CD4-positive, alpha-beta memory T cell (primary cell): ENCODE measurements at regions not wholly inside any gene's neighbourhood (a gene's known extent, or its start where the extent isn't known, plus 50 kb on each side); places are given as distances from the start of the nearest gene placed in this dataset.

Experiments used
- CTCF ChIA-PET: fragments of 350-600 bp; sonication (Branson Sonifier 250); formaldehyde crosslinking; loops from one replicate; lab custom pipeline; 2021; ENCODE audit warnings: inconsistent platforms; ENCODE audit not compliant: partially characterized antibody; lab: Charles Lee
- POLR2A ChIA-PET: fragments of 350-600 bp; sonication (Branson Sonifier 250); formaldehyde crosslinking; loops from one replicate; lab custom pipeline; 2021; ENCODE audit not compliant: partially characterized antibody; lab: Charles Lee
- DNase-seq, 5 donors: peaks; one replicate each; pipeline versions ENCODE4 v3.0.0 to v3.0.0-alpha.2; 2020 to 2022; ENCODE audit warnings: mixed read lengths in 1 of 5
- H3K27ac ChIP-seq: one replicate; pipeline ENCODE4 v1.7.0; 2013; ENCODE audit warnings: low read depth, low read length
- H3K27me3 ChIP-seq: 2 replicates; pipeline ENCODE4 v1.7.0; 2013; ENCODE audit warnings: mild to moderate bottlenecking, low read length, moderate library complexity; ENCODE audit not compliant: insufficient read depth
- H3K36me3 ChIP-seq: 2 replicates; pipeline ENCODE4 v1.7.0; 2013; ENCODE audit warnings: mild to moderate bottlenecking, low read length, moderate library complexity; ENCODE audit not compliant: insufficient read depth
- H3K4me1 ChIP-seq: 2 replicates; pipeline ENCODE4 v1.7.0; 2013; ENCODE audit warnings: mild to moderate bottlenecking, low read length, moderate library complexity; ENCODE audit not compliant: insufficient read depth
- H3K4me3 ChIP-seq, 2 donors: one replicate each; pipeline ENCODE4 v1.7.0; 2013; ENCODE audit warnings: low read length in 2 of 2, mild to moderate bottlenecking in 1 of 2
- H3K9me3 ChIP-seq, 2 donors: one replicate each; pipeline ENCODE4 v1.7.0; 2013; ENCODE audit warnings: low read length in 2 of 2, control low read depth in 1 of 2; ENCODE audit not compliant: control insufficient read depth in 1 of 2
- H3K27ac Mint-ChIP-seq, 7 donors: one replicate each; pipeline ENCODE4 v1.8.0; 2020 to 2021; ENCODE audit warnings: mixed read lengths in 7 of 7, mild to moderate bottlenecking in 6 of 7, inconsistent platforms in 3 of 7, moderate library complexity in 3 of 7
- H3K27me3 Mint-ChIP-seq, 2 donors: one replicate each; pipeline ENCODE4 v1.8.0; 2020 to 2021; ENCODE audit warnings: mixed read lengths in 2 of 2
- H3K36me3 Mint-ChIP-seq, 2 donors: one replicate each; pipeline ENCODE4 v1.8.0; 2020 to 2021; ENCODE audit warnings: mixed read lengths in 2 of 2, inconsistent platforms in 1 of 2, mild to moderate bottlenecking in 1 of 2
- H3K4me1 Mint-ChIP-seq, 4 donors: one replicate each; pipeline ENCODE4 v1.8.0; 2020 to 2021; ENCODE audit warnings: mixed read lengths in 4 of 4, mild to moderate bottlenecking in 1 of 4
- H3K4me3 Mint-ChIP-seq, 8 donors: one replicate each; pipeline ENCODE4 v1.8.0; 2020 to 2021; ENCODE audit warnings: mixed read lengths in 8 of 8, mild to moderate bottlenecking in 7 of 8, moderate library complexity in 6 of 8, inconsistent platforms in 3 of 8
- H3K9me3 Mint-ChIP-seq, 8 donors: one replicate each; pipeline ENCODE4 v1.8.0; 2020 to 2021; ENCODE audit warnings: mixed read lengths in 8 of 8, mild to moderate bottlenecking in 5 of 8, inconsistent platforms in 3 of 8, moderate library complexity in 1 of 8
- intact Hi-C: fragments of 100-400 bp; cut with micrococcal nuclease; formaldehyde crosslinking; loops from one replicate; pipeline ENCODE4 v1.15.1; 2023

- ChIA-PET CTCF (interaction anchor here (1.0 to 3.1 kb wide), 5 partner anchors 8 to 179 kb away, joined by 3 to 20 read pairs (median 14); no protein-coding TSS in a partner anchor), POLR2A (no interaction called here)
- no peak for DNase-seq
- no peak overlapping the region for H3K27ac ChIP-seq
- no peaks in the 10 kb centered on the region for H3K36me3 ChIP-seq
- Mint-ChIP-seq H3K4me3 (no peak overlapping the region), H3K9me3 (peaks cover 0 to 12% (median 5%) of the 10 kb centered on the region in 8 donors), H3K27me3 (peaks cover 0 to 2% of the 10 kb centered on the region in 2 donors), H3K27ac (no peak overlapping the region), H3K36me3 (no peaks in the 10 kb centered on the region), H3K4me1 (no peaks in the 10 kb centered on the region)
- no peaks in the 10 kb centered on the region for H3K4me1 ChIP-seq
- no peak overlapping the region for H3K4me3 ChIP-seq
- intact Hi-C loops = loop anchor here (5.0 kb wide), 1 partner anchor 179 kb away; no protein-coding TSS in a partner anchor
- no peaks in the 10 kb centered on the region for H3K27me3 ChIP-seq
- H3K9me3 ChIP-seq = no peaks in the 10 kb centered on the region
These were observed 263.7 kb upstream of the LMCD1 start for GRCh38 chr3:8237893-8238292.

DNA sequence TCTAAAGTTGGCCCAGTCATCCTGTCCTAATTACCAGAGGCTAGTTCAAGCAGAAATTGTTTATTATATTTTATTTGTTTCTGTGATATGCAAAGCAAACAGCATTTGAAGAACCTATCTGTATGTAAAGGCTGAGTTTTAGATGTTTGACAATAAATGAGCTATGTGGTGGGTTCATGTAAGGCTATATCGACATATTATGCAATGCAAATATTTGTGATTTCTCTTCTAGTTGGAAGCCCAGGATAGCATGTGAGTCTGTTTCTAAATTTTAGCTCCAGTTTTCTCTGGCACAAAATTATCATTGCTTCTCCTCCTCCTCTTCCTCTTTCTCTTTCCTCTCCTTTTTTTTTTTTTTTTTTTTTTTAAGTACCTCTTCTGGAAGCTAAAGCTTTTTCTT lies 263.2 kb upstream of the LMCD1 start:
- Histone ChIP-seq H3K27ac (no peak overlapping the region), H3K4me3 (no peak overlapping the region), H3K9me3 (no peaks in the 10 kb centered on the region), H3K36me3 (no peaks in the 10 kb centered on the region), H3K4me1 (no peaks in the 10 kb centered on the region), H3K27me3 (no peaks in the 10 kb centered on the region)
- no peak overlapping the region for H3K4me3 Mint-ChIP-seq
- DNase-seq = no peak
- intact Hi-C loops = loop anchor here (5.0 kb wide), 1 partner anchor 179 kb away; no protein-coding TSS in a partner anchor
- H3K9me3 Mint-ChIP-seq = peaks cover 0 to 12% (median 7%) of the 10 kb centered on the region in 8 donors
- CTCF ChIA-PET = interaction anchor here (0.6 to 3.1 kb wide), 9 partner anchors 8 to 314 kb away, joined by 3 to 20 read pairs (median 4); no protein-coding TSS in a partner anchor
- POLR2A ChIA-PET = no interaction called here
- H3K4me1 Mint-ChIP-seq = no peaks in the 10 kb centered on the region
- H3K27me3 Mint-ChIP-seq = peaks cover 0 to 2% of the 10 kb centered on the region in 2 donors
- H3K27ac Mint-ChIP-seq = no peak overlapping the region
- no peaks in the 10 kb centered on the region for H3K36me3 Mint-ChIP-seq

GRCh38 chr3:8239095-8239494 lies 262.5 kb upstream of the LMCD1 start:
- ChIA-PET POLR2A (no interaction called here), CTCF (interaction anchor here (0.6 to 3.1 kb wide), 17 partner anchors 9 to 438 kb away, joined by 3 to 29 read pairs (median 4); no protein-coding TSS in a partner anchor)
- H3K27ac ChIP-seq = no peak overlapping the region
- peak overlapping the region in 1 of 7 donors; percentile 83 for H3K27ac Mint-ChIP-seq
- intact Hi-C loops = loop anchor here (5.0 kb wide), 1 partner anchor 178 kb away; no protein-coding TSS in a partner anchor
- H3K9me3 ChIP-seq = no peaks in the 10 kb centered on the region
- H3K4me1 ChIP-seq = no peaks in the 10 kb centered on the region
- H3K36me3 Mint-ChIP-seq = no peaks in the 10 kb centered on the region
- H3K27me3 ChIP-seq = no peaks in the 10 kb centered on the region
- no peak overlapping the region for H3K4me3 Mint-ChIP-seq
- no peak for DNase-seq
- no peaks in the 10 kb centered on the region for H3K36me3 ChIP-seq
- H3K4me1 Mint-ChIP-seq = no peaks in the 10 kb centered on the region
- peaks cover 0 to 2% of the 10 kb centered on the region in 2 donors for H3K27me3 Mint-ChIP-seq
- H3K4me3 ChIP-seq = no peak overlapping the region
- peaks cover 0 to 13% (median 7%) of the 10 kb centered on the region in 8 donors for H3K9me3 Mint-ChIP-seq

DNA sequence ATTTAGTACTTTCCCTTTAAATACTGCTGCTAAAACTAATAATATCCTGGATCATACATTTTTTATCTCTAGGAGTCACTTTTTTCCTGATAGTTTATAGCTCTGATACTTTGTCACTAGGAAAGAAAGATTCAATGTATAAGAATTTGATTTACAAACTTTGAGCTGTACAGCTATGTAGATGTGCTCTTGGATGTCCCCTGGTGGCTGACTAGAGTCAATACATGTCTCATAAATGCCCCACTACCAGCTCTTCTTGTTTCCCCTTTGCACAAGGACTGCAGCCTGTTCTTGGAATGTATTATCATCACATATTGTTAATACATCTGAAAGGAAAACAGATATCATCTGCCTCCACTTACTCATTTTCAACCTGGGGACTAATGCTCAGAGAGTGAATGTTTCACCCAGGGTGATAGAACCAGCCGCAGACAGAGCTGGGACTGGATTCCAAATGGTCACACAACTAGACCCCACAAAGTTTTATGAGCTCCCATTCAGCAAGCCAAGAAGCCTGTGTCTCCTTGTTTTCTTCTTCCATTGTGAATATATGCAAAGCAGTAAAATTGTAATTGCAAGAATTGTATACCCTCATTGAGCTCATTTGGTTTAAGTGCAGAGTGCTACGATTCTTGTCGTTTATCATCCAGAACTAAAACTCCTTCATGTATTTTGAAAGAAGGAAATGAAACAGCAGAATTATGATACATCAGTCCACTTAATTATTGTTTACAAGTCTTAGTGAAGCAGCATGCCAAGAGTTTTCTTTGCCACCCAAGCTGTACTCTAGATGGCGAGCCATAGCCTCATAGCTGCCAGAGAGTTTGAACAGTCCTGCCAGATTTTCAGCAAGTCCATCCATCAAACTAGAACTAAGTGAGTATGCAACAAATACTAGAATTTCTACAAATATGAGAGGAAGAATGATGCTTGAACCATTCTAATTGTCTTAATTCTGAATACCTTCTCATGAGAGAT lies 261.6 kb upstream of the LMCD1 start:
- intact Hi-C loops = loop anchor here (5.0 kb wide), 1 partner anchor 177 kb away; no protein-coding TSS in a partner anchor
- Mint-ChIP-seq H3K4me3 (no peak overlapping the region), H3K27ac (peak overlapping the region in 1 of 7 donors; percentile 50), H3K9me3 (peaks cover 0 to 13% (median 7%) of the 10 kb centered on the region in 8 donors), H3K36me3 (no peaks in the 10 kb centered on the region), H3K27me3 (peaks cover 0 to 2% of the 10 kb centered on the region in 2 donors), H3K4me1 (no peaks in the 10 kb centered on the region)
- no peaks in the 10 kb centered on the region for H3K4me1 ChIP-seq
- CTCF ChIA-PET = interaction anchor here (0.6 to 3.1 kb wide), 17 partner anchors 8 to 439 kb away, joined by 3 to 29 read pairs (median 4); no protein-coding TSS in a partner anchor
- H3K27me3 ChIP-seq = no peaks in the 10 kb centered on the region
- H3K27ac ChIP-seq = no peak overlapping the region
- peak in 4 of 5 donors; percentile 6 to 22 (median 18) for DNase-seq
- POLR2A ChIA-PET = no interaction called here
- no peaks in the 10 kb centered on the region for H3K36me3 ChIP-seq
- H3K9me3 ChIP-seq = no peaks in the 10 kb centered on the region
- no peak overlapping the region for H3K4me3 ChIP-seq

DNA sequence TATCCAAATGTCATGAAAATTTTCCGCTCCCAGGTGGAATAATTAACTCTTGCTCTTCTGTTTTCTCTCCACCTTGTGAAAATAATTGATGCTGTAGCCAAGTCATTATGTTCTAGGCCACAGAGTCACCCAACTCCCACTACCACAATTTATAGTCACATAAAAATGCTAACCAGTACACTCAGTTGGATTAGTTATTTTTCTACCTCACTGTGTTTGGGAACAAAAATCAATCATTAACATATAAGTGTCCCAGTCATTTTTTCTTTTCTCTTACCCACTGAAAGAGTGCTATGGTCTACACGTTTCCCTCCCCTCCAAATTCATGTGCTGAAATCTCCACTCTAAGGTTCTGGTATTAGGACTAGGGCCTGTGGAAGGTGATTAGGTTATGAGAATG lies 255.6 kb upstream of the LMCD1 start:
- H3K9me3 ChIP-seq = no peaks in the 10 kb centered on the region
- H3K36me3 ChIP-seq = no peaks in the 10 kb centered on the region
- no peak for DNase-seq
- intact Hi-C loops = no loop called here
- peaks cover 5 to 9% of the 10 kb centered on the region in 2 donors for H3K27me3 Mint-ChIP-seq
- no peaks in the 10 kb centered on the region for H3K36me3 Mint-ChIP-seq
- no peaks in the 10 kb centered on the region for H3K27me3 ChIP-seq
- peaks cover 0 to 16% (median 9%) of the 10 kb centered on the region in 8 donors for H3K9me3 Mint-ChIP-seq
- no peak overlapping the region for H3K27ac Mint-ChIP-seq
- CTCF ChIA-PET = no interaction called here
- H3K4me1 Mint-ChIP-seq = no peaks in the 10 kb centered on the region
- POLR2A ChIA-PET = no interaction called here
- no peak overlapping the region for H3K4me3 Mint-ChIP-seq
- H3K4me3 ChIP-seq = no peak overlapping the region
- H3K4me1 ChIP-seq = no peaks in the 10 kb centered on the region
- H3K27ac ChIP-seq = no peak overlapping the region

DNA sequence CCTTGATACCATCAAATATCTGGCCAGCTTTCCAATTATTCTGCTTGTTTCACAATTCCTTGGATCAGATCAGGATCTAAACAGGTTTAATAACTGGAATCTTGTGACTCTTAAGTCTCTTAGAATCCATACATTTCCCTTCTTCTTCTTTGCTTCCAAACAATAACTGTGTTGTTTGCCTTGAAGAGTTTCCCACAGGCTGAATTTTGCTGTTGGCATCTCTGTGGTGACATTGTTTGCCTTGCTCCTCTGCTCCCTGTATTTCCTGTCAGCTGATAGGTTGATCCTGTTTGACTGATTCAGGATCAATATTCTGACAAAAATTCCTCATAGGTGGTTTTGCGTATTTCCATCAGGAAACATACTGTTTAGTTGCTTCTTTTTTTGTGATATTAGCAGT lies 248.4 kb upstream of the LMCD1 start:
- Mint-ChIP-seq H3K36me3 (no peaks in the 10 kb centered on the region), H3K4me3 (no peak overlapping the region), H3K27me3 (peaks cover 6 to 10% of the 10 kb centered on the region in 2 donors), H3K27ac (no peak overlapping the region), H3K9me3 (peaks cover 0 to 5% (median 1%) of the 10 kb centered on the region in 8 donors), H3K4me1 (peaks cover 0 to 4% (median 0%) of the 10 kb centered on the region in 4 donors)
- H3K27me3 ChIP-seq = no peaks in the 10 kb centered on the region
- no peaks in the 10 kb centered on the region for H3K36me3 ChIP-seq
- ChIA-PET CTCF (interaction anchor here (2.6 kb wide), 1 partner anchor 13 kb away, joined by 6 read pairs; no protein-coding TSS in a partner anchor), POLR2A (no interaction called here)
- H3K4me3 ChIP-seq = no peak overlapping the region
- no peaks in the 10 kb centered on the region for H3K9me3 ChIP-seq
- intact Hi-C loops = no loop called here
- H3K27ac ChIP-seq = no peak overlapping the region
- no peaks in the 10 kb centered on the region for H3K4me1 ChIP-seq
- no peak for DNase-seq

- CTCF ChIA-PET = interaction anchor here (1.7 to 2.6 kb wide), 2 partner anchors 13 to 15 kb away, joined by 4 to 6 read pairs; no protein-coding TSS in a partner anchor
- DNase-seq = no peak
- POLR2A ChIA-PET = no interaction called here
- Mint-ChIP-seq H3K9me3 (peaks cover 0 to 5% (median 1%) of the 10 kb centered on the region in 8 donors), H3K27ac (no peak overlapping the region), H3K36me3 (no peaks in the 10 kb centered on the region), H3K4me1 (peaks cover 0 to 4% (median 0%) of the 10 kb centered on the region in 4 donors), H3K4me3 (no peak overlapping the region), H3K27me3 (peaks cover 6 to 10% of the 10 kb centered on the region in 2 donors)
- Histone ChIP-seq H3K27ac (no peak overlapping the region), H3K4me3 (no peak overlapping the region), H3K27me3 (no peaks in the 10 kb centered on the region), H3K4me1 (no peaks in the 10 kb centered on the region), H3K9me3 (no peaks in the 10 kb centered on the region), H3K36me3 (no peaks in the 10 kb centered on the region)
- intact Hi-C loops = no loop called here
These were observed 247.1 kb upstream of the LMCD1 start for GRCh38 chr3:8254489-8254888.
